ENCODE measurements at regions not wholly inside any gene's neighbourhood (a gene's known extent, or its start where the extent isn't known, plus 50 kb on each side); places are given as distances from the start of the nearest gene placed in this dataset.

- DNase-seq (ENCODE audit: low read depth, low spot score), result no peak
- TF ChIP-seq CTCF (IDR thresholded peaks at IDR 0.05; ENCODE audit: insufficient read depth, low read length, missing control alignments), result no peak
- ChIA-PET CTCF (no interaction called here), POLR2A (no interaction called here)
- no peak overlapping the region for H3K4me3 ChIP-seq (ENCODE audit: low read depth, low read length)
Observed at GRCh38 chr5:21171038-21171437, 1183.0 kb upstream of the CDH18 start.

- no peak for DNase-seq (ENCODE audit: low read depth, low spot score)
- H3K4me3 ChIP-seq (ENCODE audit: low read depth, low read length), result no peak overlapping the region
- ChIA-PET CTCF (no interaction called here), POLR2A (no interaction called here)
- no peak for TF ChIP-seq CTCF (IDR thresholded peaks at IDR 0.05; ENCODE audit: insufficient read depth, low read length, missing control alignments)
Observed at GRCh38 chr5:21168557-21168956, 1180.6 kb upstream of the CDH18 start.

DNA sequence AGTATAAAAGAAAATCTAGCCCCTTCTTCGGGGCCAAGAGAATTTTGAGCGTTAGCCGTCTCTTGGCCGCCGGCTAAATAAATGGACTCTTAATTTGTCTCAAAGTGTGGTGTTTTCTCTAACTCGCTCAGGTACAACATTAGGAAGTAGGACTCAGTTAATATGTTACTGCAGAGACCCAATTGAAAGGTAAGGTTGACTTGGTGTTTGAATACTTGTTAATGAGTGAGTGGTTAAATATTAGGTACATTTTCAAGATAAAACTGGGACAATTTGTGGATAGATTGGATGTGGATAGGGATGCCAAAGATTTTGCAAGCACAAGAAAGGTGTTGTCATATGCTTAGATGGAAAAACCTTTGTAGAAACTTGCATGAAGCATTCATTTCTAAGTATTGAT lies 1177.3 kb upstream of the CDH18 start:
- no peak for TF ChIP-seq CTCF (IDR thresholded peaks at IDR 0.05; ENCODE audit: insufficient read depth, low read length, missing control alignments)
- ChIA-PET CTCF (no interaction called here), POLR2A (no interaction called here)
- DNase-seq (ENCODE audit: low read depth, low spot score), result no peak
- no peak overlapping the region for H3K4me3 ChIP-seq (ENCODE audit: low read depth, low read length)

DNA sequence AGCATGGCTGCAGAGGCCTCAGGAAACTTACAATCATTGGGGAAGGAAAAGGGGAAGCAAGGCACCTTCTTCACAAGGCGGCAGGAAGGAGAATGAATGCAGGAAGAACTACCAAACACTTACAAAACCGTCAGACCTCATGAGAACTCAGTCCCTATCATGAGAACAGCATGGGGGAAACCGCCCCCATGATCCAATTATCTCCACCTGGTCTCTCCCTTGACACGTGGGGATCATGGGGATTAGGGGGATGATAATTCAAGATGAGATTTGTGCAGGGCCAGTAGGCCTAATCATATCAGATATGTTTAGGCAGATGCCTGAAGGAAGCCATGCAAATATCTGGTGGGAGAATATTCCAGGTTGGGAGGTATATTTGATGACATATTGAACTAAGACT lies 1176.4 kb upstream of the CDH18 start:
- POLR2A ChIA-PET, result no interaction called here
- no peak for TF ChIP-seq CTCF (IDR thresholded peaks at IDR 0.05; ENCODE audit: insufficient read depth, low read length, missing control alignments)
- H3K4me3 ChIP-seq (ENCODE audit: low read depth, low read length), result no peak overlapping the region
- CTCF ChIA-PET, result no interaction called here
- no peak for DNase-seq (ENCODE audit: low read depth, low spot score)

GRCh38 chr5:21159510-21160059 lies 1171.6 kb upstream of the CDH18 start:
- ChIA-PET CTCF (no interaction called here), POLR2A (no interaction called here)
- DNase-seq (ENCODE audit: low read depth, low spot score), result no peak
- no peak overlapping the region for H3K4me3 ChIP-seq (ENCODE audit: low read depth, low read length)
- TF ChIP-seq CTCF (IDR thresholded peaks at IDR 0.05; ENCODE audit: insufficient read depth, low read length, missing control alignments), result no peak

DNA sequence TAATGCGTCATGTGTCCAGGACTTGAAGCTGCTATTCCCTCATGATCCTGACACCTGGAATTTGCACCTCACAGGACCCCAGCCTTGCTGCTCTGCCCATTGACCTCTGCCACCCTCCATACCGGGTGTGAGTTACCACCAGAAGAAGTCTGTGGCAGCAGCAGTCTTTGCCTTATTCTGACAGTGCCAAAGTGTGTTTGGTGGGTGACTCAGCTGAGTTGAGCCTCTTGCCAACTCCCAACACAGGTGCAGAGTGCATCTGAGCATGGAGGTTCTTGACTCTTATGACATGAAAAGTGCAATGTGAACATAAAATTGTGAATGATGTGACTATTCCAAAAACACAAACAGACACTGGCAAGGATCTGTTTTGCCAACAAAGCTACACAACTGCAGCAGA lies 1166.5 kb upstream of the CDH18 start:
- POLR2A ChIA-PET, result no interaction called here

More for the DNA sequence above, 1166.5 kb upstream of the CDH18 start:
- CTCF ChIA-PET, result no interaction called here
- no peak overlapping the region for H3K4me3 ChIP-seq (ENCODE audit: low read depth, low read length)
- TF ChIP-seq CTCF (IDR thresholded peaks at IDR 0.05; ENCODE audit: insufficient read depth, low read length, missing control alignments), result no peak
- DNase-seq (ENCODE audit: low read depth, low spot score), result no peak

Data from AG04449 (cell line).